Skeletal muscle tissue (tissue), 3 donors: ENCODE measurements at regions not wholly inside any gene's neighbourhood (a gene's known extent, or its start where the extent isn't known, plus 50 kb on each side); places are given as distances from the start of the nearest gene placed in this dataset.

Experiments
- H3K27ac ChIP-seq: one replicate; pipeline ENCODE4 v1.7.0; 2013; ENCODE audit warnings: mild to moderate bottlenecking, low read depth, low read length, inconsistent platforms
- H3K27me3 ChIP-seq, 3 donors: one replicate each; pipeline ENCODE4 v1.7.0; 2013; ENCODE audit warnings: low read length in 3 of 3; ENCODE audit not compliant: control insufficient read depth in 3 of 3, insufficient read depth in 3 of 3
- H3K36me3 ChIP-seq, 3 donors: one replicate each; pipeline ENCODE4 v1.7.0; 2013; ENCODE audit warnings: low read length in 3 of 3; ENCODE audit not compliant: control insufficient read depth in 3 of 3, insufficient read depth in 3 of 3
- H3K4me1 ChIP-seq, 3 donors: one replicate each; pipeline ENCODE4 v1.7.0; 2013; ENCODE audit warnings: low read length in 3 of 3, mild to moderate bottlenecking in 3 of 3; ENCODE audit not compliant: control insufficient read depth in 3 of 3, insufficient read depth in 3 of 3
- H3K4me3 ChIP-seq, 3 donors: one replicate each; pipeline ENCODE4 v1.7.0; 2013; ENCODE audit warnings: low read length in 3 of 3
- H3K9ac ChIP-seq, 3 donors: one replicate each; pipeline ENCODE4 v1.7.0; 2013; ENCODE audit warnings: low read length in 3 of 3, mild to moderate bottlenecking in 3 of 3, moderate library complexity in 2 of 3, low read depth in 1 of 3
- H3K9me3 ChIP-seq, 3 donors: one replicate each; pipeline ENCODE4 v1.7.0; 2013; ENCODE audit warnings: low read length in 3 of 3; ENCODE audit not compliant: control insufficient read depth in 3 of 3
- donor health status: Osteomylitis.

GRCh38 chrX:20971250-20971649, 403.0 kb upstream of the CNKSR2 start:
- H3K9me3 ChIP-seq = no peaks in the 10 kb centered on the region
- H3K27me3 ChIP-seq = no peaks in the 10 kb centered on the region
- H3K9ac ChIP-seq = no peak overlapping the region
- H3K4me1 ChIP-seq = no peaks in the 10 kb centered on the region
- no peak overlapping the region for H3K27ac ChIP-seq
- no peaks in the 10 kb centered on the region for H3K36me3 ChIP-seq
- no peak overlapping the region for H3K4me3 ChIP-seq

DNA sequence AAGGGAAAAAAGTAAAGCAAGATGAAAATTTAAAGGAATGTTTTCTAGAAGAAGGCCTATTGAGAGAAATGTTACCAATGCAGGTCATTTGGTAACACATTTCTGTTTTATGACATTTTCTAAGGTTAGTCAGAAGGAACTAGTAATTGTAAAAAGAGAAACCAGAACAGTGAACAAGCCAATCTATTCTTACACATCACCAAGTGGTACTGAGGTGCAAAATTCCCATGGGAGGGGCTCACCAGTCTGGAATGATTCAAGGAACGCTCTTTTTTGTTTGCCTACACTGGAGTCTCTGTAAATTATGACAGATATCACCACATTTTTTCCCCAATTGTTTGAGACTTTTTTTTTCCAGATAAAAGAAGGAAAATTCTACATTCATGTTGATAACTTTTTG, 404.7 kb upstream of the CNKSR2 start:
- no peak overlapping the region for H3K4me3 ChIP-seq
- no peak overlapping the region for H3K27ac ChIP-seq
- H3K4me1 ChIP-seq = no peaks in the 10 kb centered on the region
- H3K9ac ChIP-seq = no peak overlapping the region
- H3K27me3 ChIP-seq = no peaks in the 10 kb centered on the region
- no peaks in the 10 kb centered on the region for H3K9me3 ChIP-seq
- no peaks in the 10 kb centered on the region for H3K36me3 ChIP-seq

DNA sequence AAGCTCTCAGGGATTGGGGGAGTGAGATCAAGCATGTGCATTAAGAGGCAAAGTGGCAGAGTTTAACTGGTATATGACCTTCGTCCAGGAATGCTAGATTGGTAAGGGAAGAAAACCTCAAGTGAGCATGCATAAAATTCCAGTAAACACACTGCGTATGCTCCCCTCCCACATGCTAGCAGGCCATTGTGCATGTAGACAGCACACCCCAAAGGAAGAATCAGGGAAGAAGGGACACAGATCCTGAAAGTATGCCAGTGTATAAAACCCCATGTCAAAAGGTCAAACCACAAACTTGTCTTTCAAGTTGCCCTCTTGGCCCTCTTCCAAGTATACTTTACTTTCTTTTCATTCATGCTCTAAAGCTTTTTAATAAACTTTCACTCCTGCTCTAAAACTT, 405.2 kb upstream of the CNKSR2 start:
- Histone ChIP-seq H3K27me3 (no peaks in the 10 kb centered on the region), H3K27ac (no peak overlapping the region), H3K4me3 (no peak overlapping the region)

GRCh38 chrX:20967725-20968124, 406.5 kb upstream of the CNKSR2 start:
- no peak overlapping the region for H3K27ac ChIP-seq
- H3K4me1 ChIP-seq = no peaks in the 10 kb centered on the region
- H3K4me3 ChIP-seq = no peak overlapping the region
- H3K36me3 ChIP-seq = no peaks in the 10 kb centered on the region
- no peak overlapping the region for H3K9ac ChIP-seq
- H3K9me3 ChIP-seq = no peaks in the 10 kb centered on the region
- no peaks in the 10 kb centered on the region for H3K27me3 ChIP-seq

More for the DNA sequence above, 405.2 kb upstream of the CNKSR2 start:
- Histone ChIP-seq H3K36me3 (no peaks in the 10 kb centered on the region), H3K4me1 (no peaks in the 10 kb centered on the region), H3K9ac (no peak overlapping the region), H3K9me3 (no peaks in the 10 kb centered on the region)

GRCh38 chrX:20965270-20966044, 408.8 kb upstream of the CNKSR2 start:
- no peaks in the 10 kb centered on the region for H3K4me1 ChIP-seq
- no peak overlapping the region for H3K4me3 ChIP-seq
- H3K27ac ChIP-seq = no peak overlapping the region
- H3K9ac ChIP-seq = no peak overlapping the region
- H3K9me3 ChIP-seq = no peaks in the 10 kb centered on the region
- H3K36me3 ChIP-seq = no peaks in the 10 kb centered on the region
- H3K27me3 ChIP-seq = no peaks in the 10 kb centered on the region

- H3K4me1 ChIP-seq = no peaks in the 10 kb centered on the region
- H3K9ac ChIP-seq = no peak overlapping the region
- H3K27me3 ChIP-seq = no peaks in the 10 kb centered on the region
- H3K4me3 ChIP-seq = no peak overlapping the region
- no peaks in the 10 kb centered on the region for H3K9me3 ChIP-seq
- no peaks in the 10 kb centered on the region for H3K36me3 ChIP-seq
- H3K27ac ChIP-seq = no peak overlapping the region
Measured at GRCh38 chrX:20954014-20954413, 420.2 kb upstream of the CNKSR2 start.

GRCh38 chrX:20952180-20952579, 422.0 kb upstream of the CNKSR2 start:
- Histone ChIP-seq H3K9me3 (no peaks in the 10 kb centered on the region), H3K4me3 (no peak overlapping the region), H3K4me1 (no peaks in the 10 kb centered on the region), H3K9ac (no peak overlapping the region), H3K27ac (no peak overlapping the region), H3K27me3 (no peaks in the 10 kb centered on the region), H3K36me3 (no peaks in the 10 kb centered on the region)

GRCh38 chrX:20951016-20951810, 423.0 kb upstream of the CNKSR2 start:
- Histone ChIP-seq H3K36me3 (no peaks in the 10 kb centered on the region), H3K27ac (no peak overlapping the region), H3K27me3 (no peaks in the 10 kb centered on the region), H3K9ac (no peak overlapping the region), H3K4me1 (no peaks in the 10 kb centered on the region), H3K9me3 (no peaks in the 10 kb centered on the region), H3K4me3 (no peak overlapping the region)

DNA sequence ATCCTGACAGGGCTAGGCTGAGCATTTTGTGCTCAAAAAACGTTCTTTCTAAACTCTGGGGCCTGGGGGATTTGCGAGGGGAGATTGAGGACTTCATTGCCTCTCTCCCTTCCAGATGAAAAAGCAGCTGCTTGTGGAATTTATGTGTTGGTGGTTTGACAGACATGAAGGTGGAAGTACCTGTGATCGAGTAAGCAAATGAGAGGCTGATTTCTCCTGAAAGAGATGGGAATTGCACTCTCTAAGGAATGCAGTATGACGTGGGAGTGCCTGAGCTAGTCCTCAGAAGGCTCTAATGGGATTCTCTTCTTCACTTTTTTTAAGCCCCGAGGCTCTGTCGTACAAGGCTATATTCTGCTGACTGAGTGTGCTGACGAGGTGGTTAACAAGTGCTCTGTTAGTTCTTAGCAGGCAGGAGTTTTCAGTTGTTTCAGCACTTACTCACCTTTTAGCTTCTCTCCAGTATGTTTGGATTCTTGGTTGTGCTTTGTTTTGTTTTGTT, 426.8 kb upstream of the CNKSR2 start:
- Histone ChIP-seq H3K27ac (no peak overlapping the region), H3K4me3 (no peak overlapping the region), H3K36me3 (no peaks in the 10 kb centered on the region), H3K9ac (no peak overlapping the region), H3K9me3 (no peaks in the 10 kb centered on the region), H3K27me3 (no peaks in the 10 kb centered on the region), H3K4me1 (no peaks in the 10 kb centered on the region)

- H3K9me3 ChIP-seq = no peaks in the 10 kb centered on the region
- H3K9ac ChIP-seq = no peak overlapping the region
- H3K4me1 ChIP-seq = no peaks in the 10 kb centered on the region
- H3K27ac ChIP-seq = no peak overlapping the region
- H3K36me3 ChIP-seq = no peaks in the 10 kb centered on the region
- H3K4me3 ChIP-seq = no peak overlapping the region
- no peaks in the 10 kb centered on the region for H3K27me3 ChIP-seq
Measured at GRCh38 chrX:20913760-20914159, 460.5 kb upstream of the CNKSR2 start.
